SK-N-SH treated with all-trans-retinoic acid at 6 μM for 48 hours (cell line): ENCODE measurements at regions not wholly inside any gene's neighbourhood (a gene's known extent, or its start where the extent isn't known, plus 50 kb on each side); places are given as distances from the start of the nearest gene placed in this dataset.

ENCODE experiments used
- ATAC-seq: fragments of 200-7000 bp; cut with Tn5 transposase; 3 replicates; pipeline ENCODE4 v1.9.1; 2020; ENCODE audit warnings: mild to moderate bottlenecking, moderate library complexity
- ARNTL ChIP-seq: fragments of 450-650 bp; formaldehyde crosslinking; IDR thresholded peaks from 2 replicates; pipeline ENCODE4 v1.5.0; 2020; ENCODE audit warnings: low read depth, mild to moderate bottlenecking, moderate library complexity, borderline replicate concordance
- BACH2 ChIP-seq: fragments of 250-450 bp; sonication (Bioruptor Pico); IDR thresholded peaks from 2 replicates; pipeline ENCODE4 v1.9.0; 2021; ENCODE audit warnings: mild to moderate bottlenecking, borderline replicate concordance
- CSDC2 ChIP-seq: fragments of 250-450 bp; sonication (Bioruptor Pico); IDR thresholded peaks from 2 replicates; pipeline ENCODE4 v1.5.0; 2020; ENCODE audit warnings: mild to moderate bottlenecking, moderate library complexity
- ESRRG ChIP-seq: fragments of 250-450 bp; sonication (Bioruptor Pico); IDR thresholded peaks from 2 replicates; pipeline ENCODE4 v1.6.1; 2021; ENCODE audit warnings: mild to moderate bottlenecking
- GLIS3 ChIP-seq: fragments of 250-450 bp; sonication (Bioruptor Pico); IDR thresholded peaks from 2 replicates; pipeline ENCODE4 v1.5.0; 2020; ENCODE audit warnings: mild to moderate bottlenecking, moderate library complexity
- ISL1 ChIP-seq: fragments of 250-450 bp; sonication (Bioruptor Pico); IDR thresholded peaks from 2 replicates; pipeline ENCODE4 v2.1.2; 2022; ENCODE audit warnings: mild to moderate bottlenecking, moderate library complexity
- OSR1 ChIP-seq: fragments of 250-450 bp; sonication (Bioruptor Pico); IDR thresholded peaks from 2 replicates; pipeline ENCODE4 v1.8.0; 2022; ENCODE audit warnings: moderate library complexity, mild to moderate bottlenecking, inconsistent platforms
- PPARA ChIP-seq: fragments of 250-450 bp; sonication (Bioruptor Pico); IDR thresholded peaks from 2 replicates; pipeline ENCODE4 v1.5.0; 2020; ENCODE audit warnings: mild to moderate bottlenecking, borderline replicate concordance
- RARB ChIP-seq: fragments of 250-450 bp; sonication (Bioruptor Pico); IDR thresholded peaks from 2 replicates; pipeline ENCODE4 v1.8.0; 2021; ENCODE audit warnings: mild to moderate bottlenecking, moderate library complexity
- SNAI2 ChIP-seq: fragments of 250-450 bp; sonication (Bioruptor Pico); IDR thresholded peaks from 2 replicates; pipeline ENCODE4 v1.5.0; 2020; ENCODE audit warnings: mild to moderate bottlenecking, moderate library complexity
- TCF4 ChIP-seq: fragments of 250-450 bp; sonication (Bioruptor Pico); IDR thresholded peaks from 2 replicates; pipeline ENCODE4 v1.8.0; 2021; ENCODE audit warnings: mild to moderate bottlenecking, moderate library complexity, borderline replicate concordance
- TOX ChIP-seq: fragments of 250-450 bp; sonication (Bioruptor Pico); IDR thresholded peaks from 2 replicates; pipeline ENCODE4 v1.8.0; 2021; ENCODE audit warnings: mild to moderate bottlenecking, moderate library complexity, borderline replicate concordance
- ZC3H10 ChIP-seq: fragments of 250-450 bp; sonication (Bioruptor Pico); IDR thresholded peaks from 2 replicates; pipeline ENCODE4 v1.5.1; 2021; ENCODE audit warnings: mild to moderate bottlenecking, moderate library complexity
- ZFP3 ChIP-seq: fragments of 250-450 bp; sonication (Bioruptor Pico); IDR thresholded peaks from 2 replicates; pipeline ENCODE4 v1.5.0; 2020; ENCODE audit warnings: mild to moderate bottlenecking, moderate library complexity
- ZFP30 ChIP-seq: fragments of 450-650 bp; formaldehyde crosslinking; IDR thresholded peaks from 2 replicates; pipeline ENCODE4 v1.5.0; 2022; ENCODE audit warnings: mild to moderate bottlenecking, moderate library complexity
- ZNF565 ChIP-seq: fragments of 450-650 bp; formaldehyde crosslinking; conservative IDR thresholded peaks from 2 replicates; pipeline ENCODE4 v1.5.0; 2020; ENCODE audit warnings: low read depth, mild to moderate bottlenecking, moderate library complexity
- ZNF70 ChIP-seq: fragments of 450-650 bp; formaldehyde crosslinking; IDR thresholded peaks from 2 replicates; pipeline ENCODE4 v1.5.0; 2020; ENCODE audit warnings: mild to moderate bottlenecking, moderate library complexity
- TF ChIP-seq, protein P1 (sequence below): fragments of 250-450 bp; sonication (Bioruptor Pico); IDR thresholded peaks from 2 replicates; pipeline ENCODE4 v1.8.0; 2021; ENCODE audit warnings: low read depth, mild to moderate bottlenecking, moderate library complexity, borderline replicate concordance
- TF ChIP-seq, protein P2 (sequence below): fragments of 250-450 bp; sonication (Bioruptor Pico); IDR thresholded peaks from 2 replicates; pipeline ENCODE4 v1.5.1; 2021; ENCODE audit warnings: mild to moderate bottlenecking, moderate library complexity
- TF ChIP-seq, protein P3 (sequence below): fragments of 250-450 bp; sonication (Bioruptor Pico); IDR thresholded peaks from 2 replicates; pipeline ENCODE4 v1.5.1; 2020; ENCODE audit warnings: low read depth, mild to moderate bottlenecking, moderate library complexity
- TF ChIP-seq, protein P4 (sequence below): fragments of 250-450 bp; sonication (Bioruptor Pico); IDR thresholded peaks from 2 replicates; pipeline ENCODE4 v1.8.0; 2020; ENCODE audit warnings: mild to moderate bottlenecking, moderate library complexity, borderline replicate concordance
- TF ChIP-seq, protein P5 (sequence below): fragments of 250-450 bp; sonication (Bioruptor Pico); IDR thresholded peaks from 2 replicates; pipeline ENCODE4 v1.5.0; 2020; ENCODE audit warnings: mild to moderate bottlenecking, moderate library complexity

DNA sequence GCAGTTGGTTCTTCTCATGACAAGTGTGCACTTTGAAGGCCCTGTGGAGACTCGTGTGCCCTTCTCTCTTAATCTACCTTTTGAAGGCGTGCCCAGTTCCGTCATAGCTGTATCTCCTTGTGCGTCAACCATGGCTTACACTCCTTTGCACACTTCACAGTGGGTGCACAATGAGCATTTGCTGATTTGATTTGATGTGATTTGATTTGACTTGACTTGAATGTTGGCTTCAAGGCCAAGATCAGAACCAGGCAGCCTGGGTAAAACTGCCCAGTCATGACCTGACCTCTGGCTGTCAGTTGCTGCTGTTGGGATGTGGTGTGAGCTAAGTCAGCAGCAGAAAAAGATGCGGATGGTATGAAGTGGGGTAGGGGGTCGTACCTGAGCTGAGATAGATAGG, 670.3 kb upstream of the HS6ST1 start:
- ATAC-seq = no peak
- TF ChIP-seq SNAI2 (CRISPR knock-in tag) (no peak), CSDC2 (CRISPR knock-in tag) (no peak), ZFP30 (CRISPR knock-in tag) (no peak), TOX (CRISPR knock-in tag) (no peak), BACH2 (no peak), ISL1 (CRISPR knock-in tag) (no peak), ESRRG (CRISPR knock-in tag) (no peak)
- TF ChIP-seq, protein P1, sequence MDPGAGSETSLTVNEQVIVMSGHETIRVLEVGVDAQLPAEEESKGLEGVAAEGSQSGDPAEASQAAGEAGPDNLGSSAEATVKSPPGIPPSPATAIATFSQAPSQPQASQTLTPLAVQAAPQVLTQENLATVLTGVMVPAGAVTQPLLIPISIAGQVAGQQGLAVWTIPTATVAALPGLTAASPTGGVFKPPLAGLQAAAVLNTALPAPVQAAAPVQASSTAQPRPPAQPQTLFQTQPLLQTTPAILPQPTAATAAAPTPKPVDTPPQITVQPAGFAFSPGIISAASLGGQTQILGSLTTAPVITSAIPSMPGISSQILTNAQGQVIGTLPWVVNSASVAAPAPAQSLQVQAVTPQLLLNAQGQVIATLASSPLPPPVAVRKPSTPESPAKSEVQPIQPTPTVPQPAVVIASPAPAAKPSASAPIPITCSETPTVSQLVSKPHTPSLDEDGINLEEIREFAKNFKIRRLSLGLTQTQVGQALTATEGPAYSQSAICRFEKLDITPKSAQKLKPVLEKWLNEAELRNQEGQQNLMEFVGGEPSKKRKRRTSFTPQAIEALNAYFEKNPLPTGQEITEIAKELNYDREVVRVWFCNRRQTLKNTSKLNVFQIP = no peak

DNA sequence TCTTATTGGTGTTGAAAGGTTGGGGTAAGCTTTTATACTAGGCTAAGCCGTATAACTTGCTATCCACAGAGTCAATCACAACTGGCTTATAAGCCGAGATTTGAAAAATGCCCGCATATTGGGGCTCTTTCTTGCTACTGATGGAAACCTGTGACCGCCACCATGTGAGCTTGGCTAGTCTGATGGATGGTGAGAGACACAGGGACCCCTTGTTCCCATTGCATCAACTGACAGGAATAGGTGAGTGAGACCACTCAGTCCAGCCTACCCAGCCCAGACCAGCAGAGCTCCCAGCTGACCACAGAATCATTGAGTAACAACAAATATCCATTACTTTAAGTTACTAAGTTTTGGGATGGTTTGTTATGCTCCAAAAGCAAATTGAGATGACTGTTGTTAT, 676.4 kb upstream of the HS6ST1 start:
- TF ChIP-seq ARNTL (no peak), BACH2 (no peak), ZFP3 (CRISPR knock-in tag) (no peak), ESRRG (CRISPR knock-in tag) (no peak), TCF4 (CRISPR knock-in tag) (no peak), PPARA (CRISPR knock-in tag) (no peak), ISL1 (CRISPR knock-in tag) (no peak), ZNF70 (CRISPR knock-in tag) (no peak), ZC3H10 (CRISPR knock-in tag) (no peak), ZNF565 (CRISPR knock-in tag) (no peak), RARB (CRISPR knock-in tag) (no peak), TOX (CRISPR knock-in tag) (no peak), OSR1 (CRISPR knock-in tag) (no peak)
- TF ChIP-seq, protein P2, sequence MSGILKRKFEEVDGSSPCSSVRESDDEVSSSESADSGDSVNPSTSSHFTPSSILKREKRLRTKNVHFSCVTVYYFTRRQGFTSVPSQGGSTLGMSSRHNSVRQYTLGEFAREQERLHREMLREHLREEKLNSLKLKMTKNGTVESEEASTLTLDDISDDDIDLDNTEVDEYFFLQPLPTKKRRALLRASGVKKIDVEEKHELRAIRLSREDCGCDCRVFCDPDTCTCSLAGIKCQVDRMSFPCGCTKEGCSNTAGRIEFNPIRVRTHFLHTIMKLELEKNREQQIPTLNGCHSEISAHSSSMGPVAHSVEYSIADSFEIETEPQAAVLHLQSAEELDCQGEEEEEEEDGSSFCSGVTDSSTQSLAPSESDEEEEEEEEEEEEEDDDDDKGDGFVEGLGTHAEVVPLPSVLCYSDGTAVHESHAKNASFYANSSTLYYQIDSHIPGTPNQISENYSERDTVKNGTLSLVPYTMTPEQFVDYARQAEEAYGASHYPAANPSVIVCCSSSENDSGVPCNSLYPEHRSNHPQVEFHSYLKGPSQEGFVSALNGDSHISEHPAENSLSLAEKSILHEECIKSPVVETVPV (CRISPR knock-in tag) = no peak
- TF ChIP-seq, protein P1 = no peak
- TF ChIP-seq, protein P3, sequence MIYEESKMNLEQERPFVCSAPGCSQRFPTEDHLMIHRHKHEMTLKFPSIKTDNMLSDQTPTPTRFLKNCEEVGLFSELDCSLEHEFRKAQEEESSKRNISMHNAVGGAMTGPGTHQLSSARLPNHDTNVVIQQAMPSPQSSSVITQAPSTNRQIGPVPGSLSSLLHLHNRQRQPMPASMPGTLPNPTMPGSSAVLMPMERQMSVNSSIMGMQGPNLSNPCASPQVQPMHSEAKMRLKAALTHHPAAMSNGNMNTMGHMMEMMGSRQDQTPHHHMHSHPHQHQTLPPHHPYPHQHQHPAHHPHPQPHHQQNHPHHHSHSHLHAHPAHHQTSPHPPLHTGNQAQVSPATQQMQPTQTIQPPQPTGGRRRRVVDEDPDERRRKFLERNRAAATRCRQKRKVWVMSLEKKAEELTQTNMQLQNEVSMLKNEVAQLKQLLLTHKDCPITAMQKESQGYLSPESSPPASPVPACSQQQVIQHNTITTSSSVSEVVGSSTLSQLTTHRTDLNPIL (CRISPR knock-in tag) = no peak
- TF ChIP-seq, protein P4, sequence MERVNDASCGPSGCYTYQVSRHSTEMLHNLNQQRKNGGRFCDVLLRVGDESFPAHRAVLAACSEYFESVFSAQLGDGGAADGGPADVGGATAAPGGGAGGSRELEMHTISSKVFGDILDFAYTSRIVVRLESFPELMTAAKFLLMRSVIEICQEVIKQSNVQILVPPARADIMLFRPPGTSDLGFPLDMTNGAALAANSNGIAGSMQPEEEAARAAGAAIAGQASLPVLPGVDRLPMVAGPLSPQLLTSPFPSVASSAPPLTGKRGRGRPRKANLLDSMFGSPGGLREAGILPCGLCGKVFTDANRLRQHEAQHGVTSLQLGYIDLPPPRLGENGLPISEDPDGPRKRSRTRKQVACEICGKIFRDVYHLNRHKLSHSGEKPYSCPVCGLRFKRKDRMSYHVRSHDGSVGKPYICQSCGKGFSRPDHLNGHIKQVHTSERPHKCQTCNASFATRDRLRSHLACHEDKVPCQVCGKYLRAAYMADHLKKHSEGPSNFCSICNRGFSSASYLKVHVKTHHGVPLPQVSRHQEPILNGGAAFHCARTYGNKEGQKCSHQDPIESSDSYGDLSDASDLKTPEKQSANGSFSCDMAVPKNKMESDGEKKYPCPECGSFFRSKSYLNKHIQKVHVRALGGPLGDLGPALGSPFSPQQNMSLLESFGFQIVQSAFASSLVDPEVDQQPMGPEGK (CRISPR knock-in tag) = no peak
- ATAC-seq = no peak

DNA sequence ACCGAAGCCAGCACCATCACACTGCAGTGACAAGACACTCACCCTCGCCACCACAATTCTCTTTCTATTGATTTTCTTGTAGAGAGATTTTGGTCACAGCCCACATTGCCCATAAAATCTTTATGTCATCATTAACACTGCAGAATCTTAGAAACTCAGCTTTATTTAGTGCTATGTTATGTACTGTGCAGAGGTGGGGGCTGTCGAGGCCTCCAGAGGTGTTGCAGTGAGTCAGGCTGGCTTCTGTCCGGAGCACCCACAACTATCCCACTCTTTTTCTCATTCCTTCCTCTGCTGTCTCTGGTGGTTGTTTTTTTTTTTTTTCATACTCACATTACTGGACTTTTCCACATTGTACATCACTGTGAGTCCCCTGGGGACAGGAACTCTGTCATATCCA, 677.4 kb upstream of the HS6ST1 start:
- ATAC-seq = no peak
- TF ChIP-seq ESRRG (CRISPR knock-in tag) = no peak
- no peak for TF ChIP-seq ZC3H10 (CRISPR knock-in tag)
- TF ChIP-seq GLIS3 (CRISPR knock-in tag) = no peak
- TF ChIP-seq BACH2 = no peak
- TF ChIP-seq, protein P3 (CRISPR knock-in tag) = no peak
- TF ChIP-seq, protein P5, sequence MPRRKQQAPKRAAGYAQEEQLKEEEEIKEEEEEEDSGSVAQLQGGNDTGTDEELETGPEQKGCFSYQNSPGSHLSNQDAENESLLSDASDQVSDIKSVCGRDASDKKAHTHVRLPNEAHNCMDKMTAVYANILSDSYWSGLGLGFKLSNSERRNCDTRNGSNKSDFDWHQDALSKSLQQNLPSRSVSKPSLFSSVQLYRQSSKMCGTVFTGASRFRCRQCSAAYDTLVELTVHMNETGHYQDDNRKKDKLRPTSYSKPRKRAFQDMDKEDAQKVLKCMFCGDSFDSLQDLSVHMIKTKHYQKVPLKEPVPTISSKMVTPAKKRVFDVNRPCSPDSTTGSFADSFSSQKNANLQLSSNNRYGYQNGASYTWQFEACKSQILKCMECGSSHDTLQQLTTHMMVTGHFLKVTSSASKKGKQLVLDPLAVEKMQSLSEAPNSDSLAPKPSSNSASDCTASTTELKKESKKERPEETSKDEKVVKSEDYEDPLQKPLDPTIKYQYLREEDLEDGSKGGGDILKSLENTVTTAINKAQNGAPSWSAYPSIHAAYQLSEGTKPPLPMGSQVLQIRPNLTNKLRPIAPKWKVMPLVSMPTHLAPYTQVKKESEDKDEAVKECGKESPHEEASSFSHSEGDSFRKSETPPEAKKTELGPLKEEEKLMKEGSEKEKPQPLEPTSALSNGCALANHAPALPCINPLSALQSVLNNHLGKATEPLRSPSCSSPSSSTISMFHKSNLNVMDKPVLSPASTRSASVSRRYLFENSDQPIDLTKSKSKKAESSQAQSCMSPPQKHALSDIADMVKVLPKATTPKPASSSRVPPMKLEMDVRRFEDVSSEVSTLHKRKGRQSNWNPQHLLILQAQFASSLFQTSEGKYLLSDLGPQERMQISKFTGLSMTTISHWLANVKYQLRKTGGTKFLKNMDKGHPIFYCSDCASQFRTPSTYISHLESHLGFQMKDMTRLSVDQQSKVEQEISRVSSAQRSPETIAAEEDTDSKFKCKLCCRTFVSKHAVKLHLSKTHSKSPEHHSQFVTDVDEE (CRISPR knock-in tag) = no peak
- TF ChIP-seq, protein P4 (CRISPR knock-in tag) = no peak
- TF ChIP-seq ZNF70 (CRISPR knock-in tag) = no peak
- no peak for TF ChIP-seq SNAI2 (CRISPR knock-in tag)
- TF ChIP-seq, protein P2 (CRISPR knock-in tag) = no peak
- no peak for TF ChIP-seq ZFP30 (CRISPR knock-in tag)
- no peak for TF ChIP-seq ZFP3 (CRISPR knock-in tag)
